Astrocyte of the spinal cord (primary cell): ENCODE measurements at regions not wholly inside any gene's neighbourhood (a gene's known extent, or its start where the extent isn't known, plus 50 kb on each side); places are given as distances from the start of the nearest gene placed in this dataset.

ENCODE experiments used
- DNase-seq: peaks from one replicate; pipeline ENCODE4 v3.0.0; 2011; ENCODE audit warnings: low read depth, low spot score
- H3K4me3 ChIP-seq: 2 replicates; pipeline ENCODE4 v1.5.1; 2011; ENCODE audit warnings: low read depth, mild to moderate bottlenecking, low read length, moderate library complexity
- in situ Hi-C: cut with HindIII; loops from 2 replicates; pipeline ENCODE4 v1.10.0; 2017; ENCODE audit warnings: low sequenced_read_pairs
- TF ChIP-seq, protein P1 (sequence below): IDR thresholded peaks from 2 replicates; pipeline ENCODE4 v1.5.1; 2012; ENCODE audit warnings: low read depth, mild to moderate bottlenecking, low read length, inconsistent platforms

DNA sequence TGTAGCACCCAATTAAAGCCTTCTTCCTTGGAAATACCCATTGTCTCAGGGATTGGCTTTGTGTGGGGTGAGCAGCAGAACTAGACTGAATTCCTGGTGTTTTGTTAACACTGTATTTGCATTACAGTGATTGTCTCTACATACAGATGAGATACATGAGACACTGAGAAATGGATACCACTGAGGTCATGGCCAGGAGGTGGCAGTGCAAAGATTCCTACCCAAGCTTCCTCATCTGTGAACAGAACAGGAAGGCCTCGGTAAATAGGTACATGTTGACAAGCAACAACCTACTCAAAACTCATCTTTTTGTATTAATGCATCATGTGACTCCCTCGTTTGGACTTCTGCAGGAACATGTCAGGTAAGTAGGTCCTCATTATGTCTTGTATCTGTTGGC, 445.8 kb upstream of the RGPD4 start:
- no peak overlapping the region for H3K4me3 ChIP-seq
- TF ChIP-seq, protein P1, sequence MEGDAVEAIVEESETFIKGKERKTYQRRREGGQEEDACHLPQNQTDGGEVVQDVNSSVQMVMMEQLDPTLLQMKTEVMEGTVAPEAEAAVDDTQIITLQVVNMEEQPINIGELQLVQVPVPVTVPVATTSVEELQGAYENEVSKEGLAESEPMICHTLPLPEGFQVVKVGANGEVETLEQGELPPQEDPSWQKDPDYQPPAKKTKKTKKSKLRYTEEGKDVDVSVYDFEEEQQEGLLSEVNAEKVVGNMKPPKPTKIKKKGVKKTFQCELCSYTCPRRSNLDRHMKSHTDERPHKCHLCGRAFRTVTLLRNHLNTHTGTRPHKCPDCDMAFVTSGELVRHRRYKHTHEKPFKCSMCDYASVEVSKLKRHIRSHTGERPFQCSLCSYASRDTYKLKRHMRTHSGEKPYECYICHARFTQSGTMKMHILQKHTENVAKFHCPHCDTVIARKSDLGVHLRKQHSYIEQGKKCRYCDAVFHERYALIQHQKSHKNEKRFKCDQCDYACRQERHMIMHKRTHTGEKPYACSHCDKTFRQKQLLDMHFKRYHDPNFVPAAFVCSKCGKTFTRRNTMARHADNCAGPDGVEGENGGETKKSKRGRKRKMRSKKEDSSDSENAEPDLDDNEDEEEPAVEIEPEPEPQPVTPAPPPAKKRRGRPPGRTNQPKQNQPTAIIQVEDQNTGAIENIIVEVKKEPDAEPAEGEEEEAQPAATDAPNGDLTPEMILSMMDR = no peak
- DNase-seq = no peak
- in situ Hi-C loops = no loop called here

DNA sequence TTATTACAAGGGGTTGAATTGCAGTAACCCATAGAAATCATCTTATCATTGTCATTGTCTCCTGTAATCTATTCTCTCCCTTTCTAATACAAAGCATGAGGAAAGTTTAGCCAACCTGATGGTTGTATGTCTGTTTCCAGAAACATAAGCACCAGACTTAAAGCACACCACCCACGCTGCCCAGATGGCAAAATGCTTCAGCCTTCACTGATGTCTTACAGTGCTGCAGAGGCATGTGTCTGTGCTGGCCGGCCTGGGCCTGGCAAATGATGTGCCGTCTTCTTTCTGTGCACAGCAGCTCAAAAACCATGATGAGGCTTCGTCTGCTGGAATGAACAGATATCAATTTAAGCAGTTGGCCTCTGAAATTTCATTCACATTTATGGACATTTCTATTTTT, 443.0 kb upstream of the RGPD4 start:
- TF ChIP-seq, protein P1 = no peak
- no peak for DNase-seq

DNA sequence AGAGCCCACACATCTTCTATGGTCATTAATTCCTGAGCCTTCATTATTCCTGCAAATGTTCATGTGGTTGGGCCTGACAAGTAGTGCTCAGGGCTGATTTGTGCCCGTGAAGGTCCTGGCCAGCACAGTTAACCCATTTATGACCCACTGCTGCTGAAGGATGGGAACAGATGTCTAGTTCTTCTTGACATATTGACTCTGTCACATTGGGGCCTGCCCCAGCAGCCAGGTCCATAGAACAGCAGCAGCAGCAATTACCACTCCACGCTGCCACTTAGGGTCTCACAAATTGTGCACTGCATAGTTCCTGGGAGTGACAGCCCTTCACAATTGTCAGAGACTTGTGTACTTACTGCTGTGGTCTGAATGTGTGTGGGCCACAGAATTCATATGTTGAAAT, 442.3 kb upstream of the RGPD4 start:
- in situ Hi-C loops = no loop called here
- TF ChIP-seq, protein P1 = no peak
- DNase-seq = no peak
- H3K4me3 ChIP-seq = no peak overlapping the region

More for the DNA sequence above, 443.0 kb upstream of the RGPD4 start:
- H3K4me3 ChIP-seq = no peak overlapping the region
- in situ Hi-C loops = no loop called here

DNA sequence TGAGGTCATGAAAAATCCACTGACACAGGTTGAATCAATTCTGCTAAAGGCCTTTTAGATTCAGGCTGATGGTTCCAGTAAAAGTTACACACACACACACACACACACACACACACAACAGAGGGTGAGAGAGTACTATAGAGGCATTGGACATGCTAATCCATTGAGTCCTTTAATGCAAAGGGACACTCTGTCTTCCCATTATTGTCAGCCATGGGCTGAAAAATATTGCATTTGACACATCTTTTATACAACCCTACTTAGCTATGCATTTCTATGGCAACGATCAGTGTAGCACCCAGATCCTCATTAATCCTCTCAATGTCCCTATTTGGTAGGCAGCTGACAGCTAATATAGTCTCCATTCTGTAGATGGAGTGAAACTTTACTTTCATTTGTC, 440.8 kb upstream of the RGPD4 start:
- DNase-seq = no peak
- in situ Hi-C loops = no loop called here

DNA sequence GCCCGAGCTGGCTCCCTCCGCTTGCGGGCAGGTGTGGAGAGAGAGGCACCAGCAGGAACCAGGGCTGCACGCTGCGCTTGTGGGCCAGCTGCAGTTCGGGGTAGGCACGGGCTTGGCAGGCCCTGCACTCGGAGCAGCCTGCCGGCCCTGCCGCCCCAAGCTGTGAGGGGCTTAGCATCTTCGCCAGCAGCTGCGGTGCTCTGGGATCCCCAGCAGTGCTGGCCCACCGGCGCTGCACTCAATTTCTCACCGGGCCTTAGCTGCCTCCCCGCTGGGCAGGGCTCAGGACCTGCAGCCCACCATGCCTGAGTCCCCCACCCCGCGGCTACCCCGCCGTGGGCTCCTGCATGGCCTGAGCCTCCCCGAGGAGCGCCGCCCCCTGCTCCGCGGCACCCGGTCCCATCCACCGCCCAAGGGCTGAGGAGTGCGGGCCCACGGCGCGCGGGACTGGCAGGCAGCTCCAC, 434.4 kb upstream of the RGPD4 start:
- in situ Hi-C loops = no loop called here
- TF ChIP-seq, protein P1 = no peak
- no peak overlapping the region for H3K4me3 ChIP-seq
- no peak for DNase-seq

More for the DNA sequence above, 440.8 kb upstream of the RGPD4 start:
- TF ChIP-seq, protein P1 = no peak
- no peak overlapping the region for H3K4me3 ChIP-seq

DNA sequence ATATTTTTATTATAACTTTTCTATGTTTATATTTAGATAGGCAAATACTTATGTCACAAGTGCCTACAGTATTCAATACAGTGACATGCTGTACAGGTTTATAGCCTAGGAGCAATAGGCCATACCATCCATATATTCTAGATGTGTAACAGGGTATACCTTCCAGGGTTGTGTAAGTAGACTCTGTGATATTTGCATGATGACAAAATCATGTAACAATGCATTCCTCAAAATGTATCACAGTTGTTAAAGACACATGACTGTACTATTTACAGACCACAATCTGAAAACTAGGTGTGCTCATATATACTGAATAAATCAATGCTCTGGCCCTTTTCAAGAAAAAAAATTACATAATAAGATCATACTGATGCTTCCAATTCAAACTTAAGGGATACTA, 433.2 kb upstream of the RGPD4 start:
- in situ Hi-C loops = no loop called here
- DNase-seq = no peak

More for the DNA sequence above, 433.2 kb upstream of the RGPD4 start:
- TF ChIP-seq, protein P1 = no peak
- H3K4me3 ChIP-seq = no peak overlapping the region
